ENCODE measurements at regions not wholly inside any gene's neighbourhood (a gene's known extent, or its start where the extent isn't known, plus 50 kb on each side); places are given as distances from the start of the nearest gene placed in this dataset.

GRCh38 chr13:34254366-34254765 lies 436.4 kb downstream of the RFC3 start:
- no peak overlapping the region for H2BK120ac ChIP-seq (ENCODE audit: low read depth, low read length, poor library complexity, severe bottlenecking)
- H3K27me3 Mint-ChIP-seq (ENCODE audit: low read depth), result no peaks in the 10 kb centered on the region
- H2BK12ac ChIP-seq (ENCODE audit: insufficient read length, low read depth, low read length), result no peak overlapping the region
- H3K9me3 Mint-ChIP-seq, result peaks cover 4 to 7% of the 10 kb centered on the region in 2 experiments; a peak in 3 of 5 replicates
- no peak overlapping the region for H4K5ac ChIP-seq (ENCODE audit: insufficient read length, low read depth, low read length)
- H3K4me1 ChIP-seq (ENCODE audit: insufficient read depth, low read length), result no peaks in the 10 kb centered on the region
- H2AK5ac ChIP-seq (ENCODE audit: insufficient read length, low read length), result no peak overlapping the region
- H3K56ac ChIP-seq (ENCODE audit: insufficient read length, low read depth, low read length), result no peak overlapping the region
- H3K4me1 Mint-ChIP-seq, result peaks cover under 1 to 2% of the 10 kb centered on the region in 2 experiments; a peak in 3 of 4 replicates
- H3K4me2 ChIP-seq (ENCODE audit: insufficient read depth, insufficient read length, low read length), result no peak overlapping the region
- no peaks in the 10 kb centered on the region for H3K23me2 ChIP-seq (ENCODE audit: insufficient read length, low read depth, low read length, poor library complexity, severe bottlenecking)
- H4K20me1 ChIP-seq (ENCODE audit: control insufficient read depth, insufficient read depth, insufficient read length), result no peaks in the 10 kb centered on the region
- H2BK15ac ChIP-seq (ENCODE audit: low read depth, low read length), result no peak overlapping the region
- H3K4ac ChIP-seq (ENCODE audit: low read depth, low read length), result no peak overlapping the region
- no peaks in the 10 kb centered on the region for H3K9me3 ChIP-seq (ENCODE audit: control insufficient read depth, low read depth, low read length)
- no peak overlapping the region for H3K18ac ChIP-seq (ENCODE audit: insufficient read length, low read depth, low read length)
- H3T11ph ChIP-seq (ENCODE audit: low read length), result no peak overlapping the region
- no peaks in the 10 kb centered on the region for H3K79me1 ChIP-seq (ENCODE audit: insufficient read depth, low read depth, low read length, poor library complexity, severe bottlenecking)
- H4K91ac ChIP-seq (ENCODE audit: insufficient read length, low read depth, low read length), result no peak overlapping the region
- no peak overlapping the region for H2BK20ac ChIP-seq (ENCODE audit: low read depth, low read length, poor library complexity, severe bottlenecking)
- H4K8ac ChIP-seq (replicated peaks; ENCODE audit: insufficient read length, low read depth, low read length), result no peak overlapping the region
- peaks cover 5 to 12% (median 6%) of the 10 kb centered on the region in 3 experiments; a peak in 5 of 7 replicates for H3K36me3 Mint-ChIP-seq (ENCODE audit: insufficient read depth in 1 of 3, low read depth in 3 of 3)
- TF ChIP-seq, protein P1, sequence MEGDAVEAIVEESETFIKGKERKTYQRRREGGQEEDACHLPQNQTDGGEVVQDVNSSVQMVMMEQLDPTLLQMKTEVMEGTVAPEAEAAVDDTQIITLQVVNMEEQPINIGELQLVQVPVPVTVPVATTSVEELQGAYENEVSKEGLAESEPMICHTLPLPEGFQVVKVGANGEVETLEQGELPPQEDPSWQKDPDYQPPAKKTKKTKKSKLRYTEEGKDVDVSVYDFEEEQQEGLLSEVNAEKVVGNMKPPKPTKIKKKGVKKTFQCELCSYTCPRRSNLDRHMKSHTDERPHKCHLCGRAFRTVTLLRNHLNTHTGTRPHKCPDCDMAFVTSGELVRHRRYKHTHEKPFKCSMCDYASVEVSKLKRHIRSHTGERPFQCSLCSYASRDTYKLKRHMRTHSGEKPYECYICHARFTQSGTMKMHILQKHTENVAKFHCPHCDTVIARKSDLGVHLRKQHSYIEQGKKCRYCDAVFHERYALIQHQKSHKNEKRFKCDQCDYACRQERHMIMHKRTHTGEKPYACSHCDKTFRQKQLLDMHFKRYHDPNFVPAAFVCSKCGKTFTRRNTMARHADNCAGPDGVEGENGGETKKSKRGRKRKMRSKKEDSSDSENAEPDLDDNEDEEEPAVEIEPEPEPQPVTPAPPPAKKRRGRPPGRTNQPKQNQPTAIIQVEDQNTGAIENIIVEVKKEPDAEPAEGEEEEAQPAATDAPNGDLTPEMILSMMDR (conservative IDR thresholded peaks at IDR 0.05), result no peak
- no peak overlapping the region for H3K23ac ChIP-seq (ENCODE audit: insufficient read length, low read depth, low read length)
- H3K27ac ChIP-seq (ENCODE audit: insufficient read length, low read depth, low read length), result no peak overlapping the region
- H3K27me3 ChIP-seq (ENCODE audit: insufficient read depth, low read length), result no peaks in the 10 kb centered on the region
- no peak overlapping the region for H2AFZ ChIP-seq (ENCODE audit: low read length)
- H2BK5ac ChIP-seq (ENCODE audit: insufficient read length, low read length), result no peak overlapping the region
- DNase-seq, result no peak
- H3K79me2 ChIP-seq (ENCODE audit: insufficient read depth, low read length), result no peaks in the 10 kb centered on the region
- H3K27ac Mint-ChIP-seq, result no peak overlapping the region
- no peak overlapping the region for H3K9ac ChIP-seq (ENCODE audit: extremely low read depth, insufficient read length, low read length)
- no peak overlapping the region for H3K14ac ChIP-seq (ENCODE audit: insufficient read depth, low read length)
- no peak overlapping the region for H3K4me3 Mint-ChIP-seq

Data from H9 (cell line).